Caki2 (cell line): ENCODE measurements at regions not wholly inside any gene's neighbourhood (a gene's known extent, or its start where the extent isn't known, plus 50 kb on each side); places are given as distances from the start of the nearest gene placed in this dataset.
A peak's percentile ranks its signal among the peaks of the same experiment; 100 is the strongest.

Experiments
- DNase-seq: peaks from one replicate; pipeline ENCODE4 v3.0.0-alpha.2; 2015; ENCODE audit warnings: low read depth
- in situ Hi-C: cut with HindIII; loops from 2 replicates; pipeline ENCODE4 v1.10.0; 2016; ENCODE audit warnings: low sequenced_read_pairs, low pct_unique_long_range_greater_than_20kb, mixed read lengths

- in situ Hi-C loops: no loop called here
- DNase-seq: no peak
Observed at GRCh38 chr21:41098481-41099042, 69.4 kb upstream of the BACE2 start.

GRCh38 chr21:41100826-41101550 is 67.0 kb upstream of the BACE2 start:
- in situ Hi-C loops: no loop called here
- DNase-seq: no peak

GRCh38 chr21:41102281-41102680 is 65.7 kb upstream of the BACE2 start:
- no peak for DNase-seq
- in situ Hi-C loops: no loop called here

- no peak for DNase-seq
- in situ Hi-C loops: no loop called here
Observed at GRCh38 chr21:41107602-41108001, 60.4 kb upstream of the BACE2 start.

- no peak for DNase-seq
- in situ Hi-C loops: no loop called here
Observed at GRCh38 chr21:41108668-41109585, 59.0 kb upstream of the BACE2 start.

GRCh38 chr21:41110161-41110560 is 57.8 kb upstream of the BACE2 start:
- in situ Hi-C loops: no loop called here
- DNase-seq: no peak

- in situ Hi-C loops: no loop called here
- no peak for DNase-seq
Observed at GRCh38 chr21:41110664-41111063, 57.3 kb upstream of the BACE2 start.

GRCh38 chr21:41111681-41112080 is 56.3 kb upstream of the BACE2 start:
- in situ Hi-C loops: no loop called here

GRCh38 chr21:41112740-41113692 is 54.9 kb upstream of the BACE2 start:
- in situ Hi-C loops: no loop called here
- DNase-seq: peak; percentile 20

More at GRCh38 chr21:41111681-41112080, 56.3 kb upstream of the BACE2 start:
- DNase-seq: no peak

GRCh38 chr21:41115851-41116250 is 52.1 kb upstream of the BACE2 start:
- in situ Hi-C loops: no loop called here
- DNase-seq: no peak
